H1 (cell line): ENCODE measurements at regions not wholly inside any gene's neighbourhood (a gene's known extent, or its start where the extent isn't known, plus 50 kb on each side); places are given as distances from the start of the nearest gene placed in this dataset.

ENCODE experiments used
- CTCF ChIA-PET: fragments of 300-600 bp; sonication (Branson Sonifier 250); formaldehyde crosslinking; loops from one replicate; lab custom pipeline; 2021; ENCODE audit not compliant: partially characterized antibody; lab: Charles Lee
- POLR2A ChIA-PET: fragments of 300-600 bp; sonication (Branson Sonifier 250); formaldehyde crosslinking; loops from one replicate; lab custom pipeline; 2021; ENCODE audit warnings: inconsistent platforms; ENCODE audit not compliant: partially characterized antibody; lab: Charles Lee
- DNase-seq, 2 experiments: peaks; one replicate each; pipeline versions ENCODE4 v3.0.0 to v3.0.0-alpha.2; 2010 to 2022; ENCODE audit warnings: low spot score in 2 of 2, low read depth in 1 of 2, mixed read lengths in 1 of 2
- FAIRE-seq: peaks from 2 replicates; lab custom pipeline; 2011; peaks lifted over from hg19 to GRCh38; lab: Jason Lieb, UNC
- H2AFZ ChIP-seq: 2 replicates; pipeline ENCODE4 v1.8.1; 2012; ENCODE audit warnings: low read length, inconsistent platforms
- H2AK5ac ChIP-seq: 2 replicates; pipeline ENCODE4 v1.6.1; 2013; ENCODE audit warnings: low read depth, low read length
- H2BK120ac ChIP-seq: replicated peaks from 2 replicates; pipeline ENCODE3; 2013; ENCODE audit warnings: low read depth, low read length, inconsistent platforms
- H2BK12ac ChIP-seq: 2 replicates; pipeline ENCODE4 v1.6.1; 2013; ENCODE audit warnings: low read depth, low read length
- H2BK15ac ChIP-seq: 2 replicates; pipeline ENCODE4 v1.6.1; 2013; ENCODE audit warnings: low read length
- H2BK20ac ChIP-seq: 2 replicates; pipeline ENCODE4 v1.6.1; 2013; ENCODE audit warnings: low read length
- H2BK5ac ChIP-seq: 2 replicates; pipeline ENCODE4 v1.6.1; 2013; ENCODE audit warnings: low read depth, low read length
- H3K14ac ChIP-seq: 2 replicates; pipeline ENCODE4 v1.6.1; 2013; ENCODE audit warnings: inconsistent platforms; ENCODE audit not compliant: insufficient read length
- H3K18ac ChIP-seq: 2 replicates; pipeline ENCODE4 v1.6.1; 2013; ENCODE audit warnings: low read length; ENCODE audit errors: extremely low read depth
- H3K23ac ChIP-seq: 2 replicates; pipeline ENCODE4 v1.6.1; 2013; ENCODE audit warnings: inconsistent platforms; ENCODE audit not compliant: insufficient read length
- H3K23me2 ChIP-seq: 2 replicates; pipeline ENCODE4 v1.6.1; 2013; ENCODE audit warnings: low read depth, low read length
- H3K27ac ChIP-seq: 2 replicates; pipeline ENCODE4 v1.6.1; 2011; ENCODE audit warnings: low read depth, low read length, inconsistent platforms
- H3K27me3 ChIP-seq, 4 experiments: replicated peaks in 1 of 4; 1 replicate in 1 of 4; 2 replicates in 3 of 4; pipeline versions ENCODE4 v1.6.1 to v1.8.1; 2011 to 2013; ENCODE audit warnings: low read length in 3 of 4, mild to moderate bottlenecking in 3 of 4, inconsistent platforms in 2 of 4, mixed read lengths in 2 of 4, moderate library complexity in 1 of 4; ENCODE audit not compliant: control insufficient read depth in 3 of 4, insufficient read depth in 3 of 4; ENCODE audit errors: extremely low read depth in 1 of 4
- H3K36me3 ChIP-seq, 4 experiments: 2 replicates each; pipeline versions ENCODE4 v1.6.1 to v1.8.1; 2011 to 2013; ENCODE audit warnings: mild to moderate bottlenecking in 4 of 4, low read length in 3 of 4, moderate library complexity in 2 of 4, control low read depth in 1 of 4, inconsistent platforms in 1 of 4; ENCODE audit not compliant: insufficient read depth in 4 of 4, control insufficient read depth in 2 of 4
- H3K4ac ChIP-seq: replicated peaks from 2 replicates; pipeline ENCODE3; 2013; ENCODE audit warnings: low read length, low read depth, mixed read lengths, inconsistent platforms; ENCODE audit not compliant: insufficient read length
- H3K4me1 ChIP-seq, 4 experiments: replicated peaks in 1 of 4; 1 replicate in 1 of 4; 2 replicates in 3 of 4; pipeline versions ENCODE4 v1.6.1 to v1.8.1; 2011 to 2013; ENCODE audit warnings: low read length in 3 of 4, inconsistent platforms in 2 of 4, mixed read lengths in 1 of 4; ENCODE audit not compliant: insufficient read depth in 4 of 4, control insufficient read depth in 3 of 4
- H3K4me2 ChIP-seq, 2 experiments: 2 replicates each; pipeline versions ENCODE4 v1.6.1 to v1.8.1; 2011 to 2013; ENCODE audit warnings: low read depth in 2 of 2, low read length in 2 of 2, control low read depth in 1 of 2, inconsistent platforms in 1 of 2, mild to moderate bottlenecking in 1 of 2; ENCODE audit not compliant: insufficient read depth in 1 of 2
- H3K4me3 ChIP-seq, 4 experiments: fragments of 200-600, 300-600 bp in 1 of 4; sonication (generic), shearing (Covaris generic), sonication (Bioruptor Twin) in 1 of 4; 2 replicates each; pipeline versions ENCODE4 v1.5.1 to v1.8.1; 2011 to 2016; ENCODE audit warnings: low read length in 4 of 4, low read depth in 3 of 4, control low read depth in 2 of 4, inconsistent platforms in 2 of 4, mild to moderate bottlenecking in 2 of 4, mixed read lengths in 1 of 4, moderate library complexity in 1 of 4; ENCODE audit not compliant: insufficient read depth in 2 of 4; ENCODE audit errors: extremely low read depth in 1 of 4
- H3K56ac ChIP-seq: replicated peaks from 2 replicates; pipeline ENCODE3; 2013; ENCODE audit warnings: low read depth, mild to moderate bottlenecking, mixed read lengths, low read length, inconsistent platforms; ENCODE audit not compliant: insufficient read length
- H3K79me1 ChIP-seq: 2 replicates; pipeline ENCODE4 v1.6.1; 2013; ENCODE audit warnings: low read depth, low read length, control low read depth
- H3K79me2 ChIP-seq, 2 experiments: 2 replicates each; pipeline versions ENCODE4 v1.6.1 to v1.8.1; 2012 to 2013; ENCODE audit warnings: low read length in 2 of 2, mild to moderate bottlenecking in 2 of 2, inconsistent platforms in 1 of 2; ENCODE audit not compliant: insufficient read depth in 2 of 2, control insufficient read depth in 1 of 2
- H3K9ac ChIP-seq, 4 experiments: replicated peaks in 1 of 4; 1 replicate in 1 of 4; 2 replicates in 3 of 4; pipeline versions ENCODE4 v1.6.1 to v1.8.1; 2011 to 2013; ENCODE audit warnings: low read depth in 3 of 4, low read length in 3 of 4, control low read depth in 2 of 4, mild to moderate bottlenecking in 2 of 4, moderate library complexity in 2 of 4, inconsistent platforms in 1 of 4; ENCODE audit errors: extremely low read depth in 1 of 4
- H3K9me3 ChIP-seq, 2 experiments: 2 replicates each; pipeline versions ENCODE4 v1.6.1 to v1.8.1; 2012 to 2013; ENCODE audit warnings: mild to moderate bottlenecking in 2 of 2, moderate library complexity in 2 of 2, control low read depth in 1 of 2, inconsistent platforms in 1 of 2, low read depth in 1 of 2, low read length in 1 of 2, mixed read lengths in 1 of 2; ENCODE audit not compliant: insufficient read depth in 2 of 2
- H4K20me1 ChIP-seq, 2 experiments: replicated peaks in 1 of 2; 2 replicates each; pipeline versions ENCODE3 to v1.8.1; 2011 to 2013; ENCODE audit warnings: inconsistent platforms in 2 of 2, low read length in 2 of 2, mild to moderate bottlenecking in 1 of 2; ENCODE audit not compliant: insufficient read depth in 2 of 2, control insufficient read depth in 1 of 2
- H4K5ac ChIP-seq: 2 replicates; pipeline ENCODE4 v1.6.1; 2013; ENCODE audit warnings: low read length, low read depth, mixed read lengths, inconsistent platforms; ENCODE audit not compliant: insufficient read length
- H4K8ac ChIP-seq: 2 replicates; pipeline ENCODE4 v1.8.0; 2013; ENCODE audit warnings: mild to moderate bottlenecking, moderate library complexity, low read length, inconsistent platforms; ENCODE audit not compliant: insufficient read depth; ENCODE audit errors: extremely low read depth
- H4K91ac ChIP-seq: replicated peaks from 2 replicates; pipeline ENCODE3; 2013; ENCODE audit warnings: low read length, mixed read lengths, inconsistent platforms; ENCODE audit not compliant: insufficient read length
- CHD1 ChIP-seq: IDR thresholded peaks from 2 replicates; pipeline ENCODE4 v1.6.1; 2012; ENCODE audit warnings: low read depth, low read length, improper control_type of control experiment
- NANOG ChIP-seq: IDR thresholded peaks from 2 replicates; pipeline ENCODE4 v1.6.1; 2011; ENCODE audit warnings: low read length, low read depth, mild to moderate bottlenecking, inconsistent platforms; ENCODE audit not compliant: insufficient read depth, poor library complexity, severe bottlenecking
- SAP30 ChIP-seq: fragments of 300-600 bp; sonication (generic); IDR thresholded peaks from 2 replicates; pipeline ENCODE4 v1.7.1; 2012; ENCODE audit warnings: low read length, moderate library complexity, mild to moderate bottlenecking, inconsistent platforms; ENCODE audit not compliant: insufficient read depth, insufficient replicate concordance
- SIN3A ChIP-seq, 2 experiments: IDR thresholded peaks in 1 of 2; conservative IDR thresholded peaks in 1 of 2; 2 replicates each; pipeline ENCODE4 v1.6.1; 2011 to 2012; ENCODE audit warnings: low read length in 2 of 2, improper control_type of control experiment in 1 of 2, low read depth in 1 of 2, mild to moderate bottlenecking in 1 of 2
- TAF1 ChIP-seq: IDR thresholded peaks from 2 replicates; pipeline ENCODE4 v1.6.1; 2011; ENCODE audit warnings: mild to moderate bottlenecking, low read depth, low read length
- TCF12 ChIP-seq: IDR thresholded peaks from 2 replicates; pipeline ENCODE4 v1.6.1; 2011; ENCODE audit warnings: low read depth, mild to moderate bottlenecking, low read length
- WGBS, 2 experiments: shearing (Covaris generic) in 1 of 2; methylation state at CpG; one replicate each; pipeline versions ENCODE4 v1.1.6 to v1.1.7; 2013 to 2015; ENCODE audit warnings: low lambda C conversion rate in 2 of 2, mixed read lengths in 2 of 2, inconsistent platforms in 1 of 2, low coverage in 1 of 2, missing lambda C conversion rate in 1 of 2; ENCODE audit not compliant: insufficient replicate concordance in 2 of 2, insufficient coverage in 1 of 2, insufficient read length in 1 of 2; ENCODE audit errors: extremely low coverage in 1 of 2, missing lambda C conversion rate in 1 of 2; 5-methylcytosine and 5-hydroxymethylcytosine counted together

GRCh38 chr1:191592907-191593306 is 565.4 kb upstream of the RGS18 start:
- no peak overlapping the region for H2AK5ac ChIP-seq
- POLR2A ChIA-PET: no interaction called here
- CTCF ChIA-PET: no interaction called here
- H3K9ac ChIP-seq: no peak overlapping the region
- FAIRE-seq: no peak
- H3K27me3 ChIP-seq: no peaks in the 10 kb centered on the region
- H3K23ac ChIP-seq: no peak overlapping the region
- H3K14ac ChIP-seq: no peak overlapping the region
- no peak overlapping the region for H3K27ac ChIP-seq
- H3K4me1 ChIP-seq: no peaks in the 10 kb centered on the region
- no peak overlapping the region for H3K18ac ChIP-seq
- H3K4me2 ChIP-seq: no peak overlapping the region
- WGBS, 2 experiments: 89% methylated on average over 2 of the region's 2 CpGs; no CpG with 5 or more reads in 1 of the 2 experiments
- H3K9me3 ChIP-seq: no peaks in the 10 kb centered on the region
- H2BK15ac ChIP-seq: no peak overlapping the region
- TF ChIP-seq TAF1 (no peak), TCF12 (no peak), SAP30 (no peak), CHD1 (no peak), NANOG (no peak), SIN3A (conservative IDR thresholded peaks at IDR 0.05 in 1 of 2, IDR thresholded peaks at IDR 0.05 in 1 of 2; ENCODE audit: low read depth in 1 of 2, low read length in 2 of 2) (no peak)
- TF ChIP-seq, all 59 proteins: peak for 0
- no peak overlapping the region for H2AFZ ChIP-seq
- H2BK120ac ChIP-seq: no peak overlapping the region
- no peak overlapping the region for H3K56ac ChIP-seq
- no peak overlapping the region for H2BK20ac ChIP-seq
- no peaks in the 10 kb centered on the region for H3K36me3 ChIP-seq
- H3K4ac ChIP-seq: no peak overlapping the region
- no peaks in the 10 kb centered on the region for H3K79me1 ChIP-seq
- DNase-seq: no peak
- no peak overlapping the region for H4K91ac ChIP-seq
- no peak overlapping the region for H2BK12ac ChIP-seq
- no peaks in the 10 kb centered on the region for H4K20me1 ChIP-seq
- H3K4me3 ChIP-seq: no peak overlapping the region
- no peak overlapping the region for H4K5ac ChIP-seq
- H3K23me2 ChIP-seq: no peaks in the 10 kb centered on the region
- no peak overlapping the region for H4K8ac ChIP-seq
- no peak overlapping the region for H2BK5ac ChIP-seq
- H3K79me2 ChIP-seq: no peaks in the 10 kb centered on the region
